UCSD-AML1 (cell line): ENCODE measurements at regions not wholly inside any gene's neighbourhood (a gene's known extent, or its start where the extent isn't known, plus 50 kb on each side); places are given as distances from the start of the nearest gene placed in this dataset.
A peak's percentile ranks its signal among the peaks of the same experiment; 100 is the strongest.

Experiments used
- DNase-seq: peaks from one replicate; lab custom pipeline; 2025; ENCODE audit not compliant: unreplicated experiment; lab: John Stamatoyannopoulos, UW

- DNase-seq, result no peak
Measured at GRCh38 chr1:53378061-53378460, 50.2 kb upstream of the LRP8 start.

GRCh38 chr1:53378932-53379661, 51.2 kb upstream of the LRP8 start:
- no peak for DNase-seq

GRCh38 chr1:53379662-53380002, 51.8 kb upstream of the LRP8 start:
- DNase-seq, result no peak

GRCh38 chr1:53380296-53380695, 52.4 kb upstream of the LRP8 start:
- DNase-seq, result no peak

GRCh38 chr1:53381790-53382401, 54.0 kb upstream of the LRP8 start:
- DNase-seq, result no peak

GRCh38 chr1:53383136-53383870, 55.4 kb upstream of the LRP8 start:
- no peak for DNase-seq

- no peak for DNase-seq
Measured at GRCh38 chr1:53384796-53385195, 56.9 kb upstream of the LRP8 start.

- no peak for DNase-seq
Measured at GRCh38 chr1:53385276-53386225, 57.7 kb upstream of the LRP8 start.

- DNase-seq, result no peak
Measured at GRCh38 chr1:53388963-53389362, 61.1 kb upstream of the LRP8 start.

GRCh38 chr1:53390261-53390660, 62.4 kb upstream of the LRP8 start:
- DNase-seq, result peak; percentile 46

GRCh38 chr1:53390736-53391135, 62.9 kb upstream of the LRP8 start:
- DNase-seq, result no peak

GRCh38 chr1:53391296-53391695, 63.4 kb upstream of the LRP8 start:
- no peak for DNase-seq

GRCh38 chr1:53391982-53392381, 64.1 kb upstream of the LRP8 start:
- no peak for DNase-seq

GRCh38 chr1:53392460-53392859, 64.6 kb upstream of the LRP8 start:
- no peak for DNase-seq

- peak; percentile 76 for DNase-seq
Measured at GRCh38 chr1:53393325-53393792, 65.5 kb upstream of the LRP8 start.

- DNase-seq, result no peak
Measured at GRCh38 chr1:53394306-53394705, 64.9 kb upstream of the DMRTB1 start.

- no peak for DNase-seq
Measured at GRCh38 chr1:53395671-53396215, 63.5 kb upstream of the DMRTB1 start.

GRCh38 chr1:53396573-53397268, 62.5 kb upstream of the DMRTB1 start:
- no peak for DNase-seq

- DNase-seq, result no peak
Measured at GRCh38 chr1:53398091-53398490, 61.1 kb upstream of the DMRTB1 start.
